ENCODE measurements at regions not wholly inside any gene's neighbourhood (a gene's known extent, or its start where the extent isn't known, plus 50 kb on each side); places are given as distances from the start of the nearest gene placed in this dataset.

GRCh38 chr1:187396929-187397796 is 568.4 kb downstream of the PLA2G4A start:
- Histone ChIP-seq H3K9me3 (ENCODE audit: low read depth) (no peaks in the 10 kb centered on the region), H3K4me3 (no peak overlapping the region), H4K20me1 (ENCODE audit: insufficient read depth) (no peaks in the 10 kb centered on the region), H3K36me3 (ENCODE audit: low read depth) (no peaks in the 10 kb centered on the region), H3K4me2 (ENCODE audit: unreplicated experiment) (no peak overlapping the region), H3K27ac (no peak overlapping the region), H3K27me3 (replicated peaks; ENCODE audit: insufficient read depth) (no peaks in the 10 kb centered on the region), H3K79me2 (ENCODE audit: insufficient read depth) (no peaks in the 10 kb centered on the region), H3K9me2 (ENCODE audit: insufficient read depth) (no peaks in the 10 kb centered on the region), H3K9ac (no peak overlapping the region), H2AFZ (no peak overlapping the region), H3K4me1 (ENCODE audit: insufficient read depth) (no peaks in the 10 kb centered on the region), H3F3A (ENCODE audit: insufficient read depth) (no peaks in the 10 kb centered on the region)
- 47 to 60% methylated on average over 12 of the region's 12 CpGs for WGBS, 2 experiments (ENCODE audit: low coverage in 1 of 2, low lambda C conversion rate in 2 of 2, missing lambda C conversion rate in 2 of 2)
- DNase-seq: no peak
- in situ Hi-C loops (cut with MboI): no loop called here
- TF ChIP-seq EZH2phosphoT487 (IDR thresholded peaks at IDR 0.05; ENCODE audit: insufficient read depth, low read depth): no peak
- TF ChIP-seq EZH2 (IDR thresholded peaks at IDR 0.05; ENCODE audit: insufficient read depth, poor library complexity, severe bottlenecking): no peak

- Histone ChIP-seq H3F3A (ENCODE audit: insufficient read depth) (no peaks in the 10 kb centered on the region), H3K9ac (no peak overlapping the region), H3K27ac (no peak overlapping the region), H4K20me1 (ENCODE audit: insufficient read depth) (no peaks in the 10 kb centered on the region), H3K4me2 (ENCODE audit: unreplicated experiment) (no peak overlapping the region), H3K79me2 (ENCODE audit: insufficient read depth) (no peaks in the 10 kb centered on the region), H3K4me3 (no peak overlapping the region), H3K9me3 (ENCODE audit: low read depth) (no peaks in the 10 kb centered on the region), H2AFZ (0 out of 2 replicates have a peak overlapping the region, but pooled peaks have one; percentile 5), H3K27me3 (replicated peaks; ENCODE audit: insufficient read depth) (no peaks in the 10 kb centered on the region), H3K36me3 (ENCODE audit: low read depth) (no peaks in the 10 kb centered on the region), H3K4me1 (ENCODE audit: insufficient read depth) (peaks cover 5% of the 10 kb centered on the region; the same call in 1 of the 2 replicates), H3K9me2 (ENCODE audit: insufficient read depth) (no peaks in the 10 kb centered on the region)
- in situ Hi-C loops (cut with MboI): no loop called here
- DNase-seq: peak; percentile 13
- TF ChIP-seq EZH2 (IDR thresholded peaks at IDR 0.05; ENCODE audit: insufficient read depth, poor library complexity, severe bottlenecking) (no peak), EZH2phosphoT487 (IDR thresholded peaks at IDR 0.05; ENCODE audit: insufficient read depth, low read depth) (no peak)
- WGBS, 2 experiments (ENCODE audit: low coverage in 1 of 2, low lambda C conversion rate in 2 of 2, missing lambda C conversion rate in 2 of 2): 67 to 71% methylated on average over 4 of the region's 4 CpGs
Observed at GRCh38 chr1:187408212-187409004, 579.7 kb downstream of the PLA2G4A start.

DNA sequence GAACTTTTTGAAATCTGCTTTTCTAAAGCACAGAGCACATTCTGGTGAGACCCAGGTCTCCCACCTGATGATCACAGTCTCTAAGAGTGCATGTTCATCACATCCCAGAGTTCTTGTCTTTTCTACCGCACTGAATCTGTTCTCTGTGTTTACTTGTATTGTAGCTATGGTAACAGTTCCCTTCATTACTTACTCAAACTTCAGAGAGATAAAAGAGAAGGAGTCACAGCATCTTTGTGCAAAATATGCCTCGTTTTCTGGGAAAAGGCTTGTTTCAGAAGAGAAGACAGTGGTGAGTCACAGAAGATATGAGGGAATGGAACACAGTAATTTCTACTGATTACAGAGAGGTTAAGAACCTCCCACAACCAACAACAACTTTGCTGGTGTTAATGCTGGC is 580.6 kb downstream of the PLA2G4A start:
- Histone ChIP-seq H3K79me2 (ENCODE audit: insufficient read depth) (no peaks in the 10 kb centered on the region), H2AFZ (no peak overlapping the region), H3K9me3 (ENCODE audit: low read depth) (no peaks in the 10 kb centered on the region), H3K9ac (no peak overlapping the region), H4K20me1 (ENCODE audit: insufficient read depth) (no peaks in the 10 kb centered on the region), H3F3A (ENCODE audit: insufficient read depth) (no peaks in the 10 kb centered on the region), H3K4me2 (ENCODE audit: unreplicated experiment) (no peak overlapping the region), H3K27me3 (replicated peaks; ENCODE audit: insufficient read depth) (no peaks in the 10 kb centered on the region), H3K9me2 (ENCODE audit: insufficient read depth) (no peaks in the 10 kb centered on the region), H3K4me1 (ENCODE audit: insufficient read depth) (peaks cover 5% of the 10 kb centered on the region; the same call in 1 of the 2 replicates), H3K4me3 (no peak overlapping the region), H3K36me3 (ENCODE audit: low read depth) (no peaks in the 10 kb centered on the region), H3K27ac (no peak overlapping the region)
- in situ Hi-C loops (cut with MboI): no loop called here
- TF ChIP-seq EZH2phosphoT487 (IDR thresholded peaks at IDR 0.05; ENCODE audit: insufficient read depth, low read depth) (no peak), EZH2 (IDR thresholded peaks at IDR 0.05; ENCODE audit: insufficient read depth, poor library complexity, severe bottlenecking) (no peak)
- DNase-seq: peak; percentile 51
- whole genome bisulfite sequencing, 2 experiments (ENCODE audit: low coverage in 1 of 2, low lambda C conversion rate in 2 of 2, missing lambda C conversion rate in 2 of 2): 50 to 53% methylated on average over 2 of the region's 2 CpGs

DNA sequence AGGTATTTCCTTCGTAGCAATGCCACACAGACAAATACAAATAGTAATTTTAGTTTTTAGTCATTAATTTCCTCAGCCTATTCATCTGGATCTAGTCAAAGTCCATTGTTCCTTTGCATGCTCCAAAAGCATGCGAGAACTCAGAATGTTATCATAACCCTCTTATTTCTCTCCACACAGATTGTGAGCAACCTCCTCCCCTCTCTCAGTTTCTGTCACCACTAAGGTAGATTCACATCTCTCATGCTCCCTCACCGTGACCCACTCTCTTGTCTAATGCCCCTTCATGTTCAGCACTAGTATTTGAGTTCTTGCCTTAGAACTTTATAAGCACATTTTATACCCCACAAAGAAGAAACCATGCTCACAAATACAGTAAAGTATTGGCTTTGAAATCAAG is 582.4 kb downstream of the PLA2G4A start:
- WGBS, 2 experiments (ENCODE audit: low coverage in 1 of 2, low lambda C conversion rate in 2 of 2, missing lambda C conversion rate in 2 of 2): 91 to 92% methylated on average over 3 of the region's 3 CpGs

More for the DNA sequence above, 582.4 kb downstream of the PLA2G4A start:
- H3K36me3 ChIP-seq (ENCODE audit: low read depth): no peaks in the 10 kb centered on the region
- no peak overlapping the region for H3K27ac ChIP-seq
- H3K9ac ChIP-seq: no peak overlapping the region
- peaks cover 5% of the 10 kb centered on the region; the same call in 1 of the 2 replicates for H3K4me1 ChIP-seq (ENCODE audit: insufficient read depth)
- no peak overlapping the region for H3K4me3 ChIP-seq
- in situ Hi-C loops (cut with MboI): no loop called here
- H3K4me2 ChIP-seq (ENCODE audit: unreplicated experiment): no peak overlapping the region
- no peak for TF ChIP-seq EZH2phosphoT487 (IDR thresholded peaks at IDR 0.05; ENCODE audit: insufficient read depth, low read depth)
- no peak for TF ChIP-seq EZH2 (IDR thresholded peaks at IDR 0.05; ENCODE audit: insufficient read depth, poor library complexity, severe bottlenecking)
- H4K20me1 ChIP-seq (ENCODE audit: insufficient read depth): no peaks in the 10 kb centered on the region
- H3F3A ChIP-seq (ENCODE audit: insufficient read depth): no peaks in the 10 kb centered on the region
- H3K9me3 ChIP-seq (ENCODE audit: low read depth): no peaks in the 10 kb centered on the region
- H2AFZ ChIP-seq: no peak overlapping the region
- no peaks in the 10 kb centered on the region for H3K9me2 ChIP-seq (ENCODE audit: insufficient read depth)
- DNase-seq: no peak
- no peaks in the 10 kb centered on the region for H3K27me3 ChIP-seq (replicated peaks; ENCODE audit: insufficient read depth)
- H3K79me2 ChIP-seq (ENCODE audit: insufficient read depth): no peaks in the 10 kb centered on the region
